Natural killer cell (primary cell): ENCODE measurements at regions not wholly inside any gene's neighbourhood (a gene's known extent, or its start where the extent isn't known, plus 50 kb on each side); places are given as distances from the start of the nearest gene placed in this dataset.

ENCODE experiments used
- ATAC-seq, 3 donors: fragments of 150-1000 bp in 2 of 3; fragments of 200-7000 bp in 1 of 3; cut with Tn5 transposase; 1 replicate in 1 of 3; 2 replicates in 2 of 3; pipeline ENCODE4 v1.10.0; 2021; ENCODE audit warnings: mild to moderate bottlenecking in 2 of 3, moderate library complexity in 2 of 3
- DNase-seq, 2 donors: peaks; one replicate each; pipeline versions ENCODE4 v3.0.0 to v3.0.0-alpha.2; 2013 to 2021; ENCODE audit warnings: mixed read lengths in 1 of 2
- H3K27ac ChIP-seq: one replicate; pipeline ENCODE4 v1.5.1; 2013; ENCODE audit warnings: mild to moderate bottlenecking, low read length
- H3K27me3 ChIP-seq: one replicate; pipeline ENCODE4 v1.6.1; 2013; ENCODE audit warnings: low read length; ENCODE audit not compliant: control insufficient read depth, insufficient read depth
- H3K36me3 ChIP-seq: one replicate; pipeline ENCODE4 v1.6.1; 2013; ENCODE audit warnings: low read length; ENCODE audit not compliant: control insufficient read depth, insufficient read depth
- H3K4me1 ChIP-seq: one replicate; pipeline ENCODE4 v1.6.1; 2013; ENCODE audit warnings: low read length; ENCODE audit not compliant: control insufficient read depth, insufficient read depth
- H3K4me3 ChIP-seq: one replicate; pipeline ENCODE4 v1.5.1; 2013; ENCODE audit warnings: low read length
- H3K9me3 ChIP-seq: one replicate; pipeline ENCODE4 v1.6.1; 2013; ENCODE audit warnings: low read length; ENCODE audit not compliant: control insufficient read depth, insufficient read depth
- H3K27ac Mint-ChIP-seq, 2 donors: one replicate each; pipeline ENCODE4 v1.8.0; 2022; ENCODE audit warnings: mild to moderate bottlenecking in 2 of 2, mixed read lengths in 2 of 2, moderate library complexity in 1 of 2
- H3K27me3 Mint-ChIP-seq, 2 donors: one replicate each; pipeline ENCODE4 v1.8.0; 2022; ENCODE audit warnings: low read depth in 2 of 2, mixed read lengths in 2 of 2
- H3K36me3 Mint-ChIP-seq: one replicate; pipeline ENCODE4 v1.8.0; 2022; ENCODE audit warnings: mixed read lengths
- H3K4me1 Mint-ChIP-seq, 2 donors: one replicate each; pipeline ENCODE4 v1.8.0; 2022; ENCODE audit warnings: mixed read lengths in 2 of 2
- H3K4me3 Mint-ChIP-seq: one replicate; pipeline ENCODE4 v1.8.0; 2022; ENCODE audit warnings: mild to moderate bottlenecking, moderate library complexity, mixed read lengths
- H3K9me3 Mint-ChIP-seq, 2 donors: one replicate each; pipeline ENCODE4 v1.8.0; 2022; ENCODE audit warnings: mixed read lengths in 2 of 2
- WGBS: methylation state at CpG from one replicate; pipeline ENCODE4 v1.1.7; 2013; ENCODE audit warnings: missing lambda C conversion rate; ENCODE audit not compliant: insufficient coverage; 5-methylcytosine and 5-hydroxymethylcytosine counted together
- intact Hi-C: fragments of 100-400 bp; cut with micrococcal nuclease; formaldehyde crosslinking; loops from one replicate; pipeline ENCODE4 v1.14.2; 2022
- TF ChIP-seq, protein P1 (sequence below): fragments of 200-600 bp; IDR thresholded peaks from one replicate; pipeline ENCODE4 v1.8.0; 2022; ENCODE audit warnings: antibody characterized with exemption

DNA sequence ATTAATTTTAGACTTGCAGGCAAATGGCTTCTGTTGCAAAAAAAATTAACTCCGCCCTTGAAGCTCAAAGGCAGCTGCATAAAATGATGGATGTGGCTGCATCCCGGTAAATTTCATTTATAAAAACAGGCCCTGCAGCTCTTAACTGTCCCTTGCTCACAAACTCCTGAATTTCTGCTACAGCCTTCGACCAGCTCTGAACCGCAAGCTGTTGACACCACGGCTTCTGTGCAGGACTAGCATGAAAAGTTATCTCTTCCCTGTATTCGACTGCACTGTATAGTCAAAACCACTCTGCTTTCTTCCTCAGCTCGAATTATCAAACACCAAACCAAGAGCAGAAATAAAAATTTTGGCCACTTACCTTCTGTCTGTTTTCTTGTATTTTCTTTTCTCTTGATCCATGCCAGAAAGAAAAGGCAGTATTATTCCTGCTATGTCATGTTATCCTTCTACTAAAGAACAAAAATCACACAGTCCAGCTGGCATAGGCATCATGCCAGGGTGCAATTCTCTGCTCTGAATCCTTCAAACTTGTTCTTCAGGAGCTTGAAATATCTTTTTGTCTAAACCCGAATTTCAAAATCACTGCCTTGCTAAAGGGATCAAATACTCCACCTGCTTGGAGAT is 195.5 kb upstream of the NCAM2 start:
- no peak overlapping the region for H3K4me3 Mint-ChIP-seq

DNA sequence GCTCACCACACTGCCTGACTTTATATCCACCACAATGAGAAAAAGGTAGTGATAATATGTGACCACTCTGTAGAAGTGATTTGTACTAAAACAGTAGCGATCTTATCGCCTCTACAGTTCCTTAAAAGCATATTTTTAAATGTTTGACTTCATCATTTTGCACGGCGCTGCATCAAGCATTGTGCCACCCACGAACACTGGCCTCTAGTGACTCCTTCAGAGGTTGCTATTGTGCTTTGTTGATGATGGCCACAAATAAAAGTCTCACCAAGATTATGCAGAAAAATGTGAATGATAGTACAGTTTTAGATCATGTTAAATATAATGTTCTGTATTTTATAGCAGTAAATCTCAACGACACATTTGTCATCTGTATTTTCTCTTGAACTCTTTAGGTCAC is 186.5 kb upstream of the NCAM2 start:
- no peaks in the 10 kb centered on the region for H3K4me1 ChIP-seq
- Mint-ChIP-seq H3K27ac (no peak overlapping the region), H3K9me3 (peaks cover 10 to 15% of the 10 kb centered on the region in 2 donors), H3K4me1 (no peaks in the 10 kb centered on the region), H3K36me3 (no peaks in the 10 kb centered on the region), H3K27me3 (no peaks in the 10 kb centered on the region), H3K4me3 (no peak overlapping the region)
- H3K36me3 ChIP-seq = no peaks in the 10 kb centered on the region
- DNase-seq = no peak
- WGBS = 87% methylated on average over 6 of the region's 6 CpGs
- no peak overlapping the region for H3K4me3 ChIP-seq
- no peak for ATAC-seq
- H3K27me3 ChIP-seq = no peaks in the 10 kb centered on the region
- TF ChIP-seq, protein P1, sequence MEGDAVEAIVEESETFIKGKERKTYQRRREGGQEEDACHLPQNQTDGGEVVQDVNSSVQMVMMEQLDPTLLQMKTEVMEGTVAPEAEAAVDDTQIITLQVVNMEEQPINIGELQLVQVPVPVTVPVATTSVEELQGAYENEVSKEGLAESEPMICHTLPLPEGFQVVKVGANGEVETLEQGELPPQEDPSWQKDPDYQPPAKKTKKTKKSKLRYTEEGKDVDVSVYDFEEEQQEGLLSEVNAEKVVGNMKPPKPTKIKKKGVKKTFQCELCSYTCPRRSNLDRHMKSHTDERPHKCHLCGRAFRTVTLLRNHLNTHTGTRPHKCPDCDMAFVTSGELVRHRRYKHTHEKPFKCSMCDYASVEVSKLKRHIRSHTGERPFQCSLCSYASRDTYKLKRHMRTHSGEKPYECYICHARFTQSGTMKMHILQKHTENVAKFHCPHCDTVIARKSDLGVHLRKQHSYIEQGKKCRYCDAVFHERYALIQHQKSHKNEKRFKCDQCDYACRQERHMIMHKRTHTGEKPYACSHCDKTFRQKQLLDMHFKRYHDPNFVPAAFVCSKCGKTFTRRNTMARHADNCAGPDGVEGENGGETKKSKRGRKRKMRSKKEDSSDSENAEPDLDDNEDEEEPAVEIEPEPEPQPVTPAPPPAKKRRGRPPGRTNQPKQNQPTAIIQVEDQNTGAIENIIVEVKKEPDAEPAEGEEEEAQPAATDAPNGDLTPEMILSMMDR = no peak
- H3K9me3 ChIP-seq = peaks cover 8% of the 10 kb centered on the region
- H3K27ac ChIP-seq = no peak overlapping the region
- intact Hi-C loops = no loop called here

More for the DNA sequence above, 195.5 kb upstream of the NCAM2 start:
- intact Hi-C loops = no loop called here
- WGBS = 67% methylated on average over 8 of the region's 8 CpGs
- Histone ChIP-seq H3K4me1 (no peaks in the 10 kb centered on the region), H3K27me3 (no peaks in the 10 kb centered on the region), H3K4me3 (no peak overlapping the region), H3K36me3 (no peaks in the 10 kb centered on the region), H3K9me3 (no peaks in the 10 kb centered on the region), H3K27ac (no peak overlapping the region)
- ATAC-seq (no peak), DNase-seq (no peak)
- Mint-ChIP-seq H3K36me3 (peaks cover 8% of the 10 kb centered on the region), H3K4me1 (no peaks in the 10 kb centered on the region), H3K27ac (no peak overlapping the region), H3K9me3 (peaks cover 16% of the 10 kb centered on the region in 2 donors), H3K27me3 (no peaks in the 10 kb centered on the region)
- TF ChIP-seq, protein P1 = no peak

DNA sequence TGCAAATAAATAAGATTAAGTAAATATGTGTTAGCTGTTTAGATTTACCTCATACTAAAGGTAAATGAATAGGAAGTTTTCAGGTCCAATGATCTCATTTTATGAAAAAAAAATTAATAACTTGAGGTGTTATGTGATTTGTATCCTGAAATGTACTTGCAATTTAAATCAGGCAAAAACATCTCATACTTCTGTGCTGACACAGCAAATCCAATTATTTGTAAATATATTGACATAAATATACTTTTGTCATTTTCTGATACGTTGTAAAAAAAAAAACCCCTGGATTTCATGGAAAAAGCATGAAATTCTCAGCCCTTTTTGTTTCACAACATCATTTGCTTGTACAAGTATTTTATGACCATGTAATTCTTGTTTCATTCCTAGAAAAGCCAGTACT is 184.1 kb upstream of the NCAM2 start:
- Histone ChIP-seq H3K27me3 (no peaks in the 10 kb centered on the region), H3K9me3 (peaks cover 4% of the 10 kb centered on the region), H3K4me3 (no peak overlapping the region), H3K4me1 (no peaks in the 10 kb centered on the region), H3K27ac (no peak overlapping the region), H3K36me3 (no peaks in the 10 kb centered on the region)
- ATAC-seq (no peak), DNase-seq (no peak)
- H3K4me3 Mint-ChIP-seq = no peak overlapping the region
- TF ChIP-seq, protein P1 = no peak
- intact Hi-C loops = no loop called here
- peaks cover 5 to 11% of the 10 kb centered on the region in 2 donors for H3K9me3 Mint-ChIP-seq
- H3K36me3 Mint-ChIP-seq = no peaks in the 10 kb centered on the region
- H3K4me1 Mint-ChIP-seq = no peaks in the 10 kb centered on the region
- no peak overlapping the region for H3K27ac Mint-ChIP-seq
- no peaks in the 10 kb centered on the region for H3K27me3 Mint-ChIP-seq
- WGBS = 100% methylated on average over 1 of the region's 1 CpG

DNA sequence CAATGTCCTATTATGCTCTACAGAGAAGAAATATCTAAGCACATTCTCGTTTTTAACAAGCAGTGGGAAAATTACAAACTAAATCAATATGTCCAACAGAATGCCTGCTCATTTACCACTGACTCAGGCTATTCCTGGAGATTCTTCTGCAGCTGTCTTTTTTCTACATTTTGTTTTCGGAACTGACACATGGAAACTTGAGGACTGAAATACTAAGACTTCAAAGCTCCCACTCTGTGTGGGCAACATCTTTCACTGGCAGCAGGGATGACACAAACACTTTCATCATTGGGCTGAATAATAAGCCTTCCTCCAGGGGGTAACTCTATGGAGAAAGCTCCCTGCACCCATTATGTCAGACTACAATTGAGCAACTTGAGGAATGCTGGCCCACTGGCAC is 175.5 kb upstream of the NCAM2 start:
- Histone ChIP-seq H3K36me3 (no peaks in the 10 kb centered on the region), H3K27ac (no peak overlapping the region), H3K4me3 (no peak overlapping the region), H3K4me1 (no peaks in the 10 kb centered on the region), H3K27me3 (no peaks in the 10 kb centered on the region), H3K9me3 (peaks cover 2% of the 10 kb centered on the region)
- WGBS = 66% methylated on average over 2 of the region's 2 CpGs
- TF ChIP-seq, protein P1 = no peak
- Mint-ChIP-seq H3K27me3 (no peaks in the 10 kb centered on the region), H3K36me3 (no peaks in the 10 kb centered on the region), H3K4me1 (no peaks in the 10 kb centered on the region), H3K4me3 (no peak overlapping the region), H3K27ac (no peak overlapping the region), H3K9me3 (peaks cover 10 to 11% of the 10 kb centered on the region in 2 donors)
- no peak for ATAC-seq
- DNase-seq = no peak
- intact Hi-C loops = no loop called here
